GM23338 (cell line): ENCODE measurements at regions not wholly inside any gene's neighbourhood (a gene's known extent, or its start where the extent isn't known, plus 50 kb on each side); places are given as distances from the start of the nearest gene placed in this dataset.

Experiments
- ATAC-seq: fragments of 200-7000 bp; cut with Tn5 transposase; 3 replicates; pipeline ENCODE4 v1.9.1; 2020
- DNase-seq: peaks from one replicate; pipeline ENCODE4 v3.0.0-alpha.2; 2015; ENCODE audit warnings: low spot score
- H2AFZ ChIP-seq: fragments of 200-600 bp; sonication (generic); 2 replicates; pipeline ENCODE4 v1.8.0; 2016; ENCODE audit warnings: antibody characterized with exemption, mild to moderate bottlenecking, moderate library complexity
- H3F3A ChIP-seq: fragments of 200-600 bp; sonication (generic); replicated peaks from 2 replicates; pipeline ENCODE4 v1.8.0; 2017; ENCODE audit warnings: antibody characterized with exemption, mixed run types, low read depth
- H3K27ac ChIP-seq: fragments of 200-600 bp; sonication (generic); 2 replicates; pipeline ENCODE4 v1.6.1; 2016; ENCODE audit warnings: low read depth
- H3K27me3 ChIP-seq: fragments of 200-600 bp; sonication (generic); 2 replicates; pipeline ENCODE4 v1.8.0; 2016; ENCODE audit warnings: mild to moderate bottlenecking, mixed run types, moderate library complexity; ENCODE audit not compliant: insufficient read depth
- H3K36me3 ChIP-seq: fragments of 200-600 bp; sonication (generic); 2 replicates; pipeline ENCODE4 v1.8.0; 2016; ENCODE audit warnings: mild to moderate bottlenecking; ENCODE audit not compliant: insufficient read depth
- H3K4me1 ChIP-seq: fragments of 200-600 bp; sonication (generic); 2 replicates; pipeline ENCODE4 v1.8.0; 2016; ENCODE audit warnings: mild to moderate bottlenecking, moderate library complexity; ENCODE audit not compliant: insufficient read depth
- H3K4me2 ChIP-seq: fragments of 200-600 bp; sonication (generic); 2 replicates; pipeline ENCODE4 v1.7.1; 2017; ENCODE audit warnings: mixed run types
- H3K4me3 ChIP-seq: fragments of 200-600 bp; sonication (generic); 2 replicates; pipeline ENCODE4 v1.6.1; 2016; ENCODE audit warnings: mixed run types
- H3K79me2 ChIP-seq: fragments of 200-600 bp; sonication (generic); replicated peaks from 2 replicates; pipeline ENCODE4 v1.8.0; 2017; ENCODE audit warnings: mild to moderate bottlenecking; ENCODE audit not compliant: insufficient read depth
- H3K9me2 ChIP-seq: fragments of 200-600 bp; sonication (generic); 2 replicates; pipeline ENCODE4 v1.8.0; 2017; ENCODE audit not compliant: insufficient read depth
- H4K20me1 ChIP-seq: fragments of 200-600 bp; sonication (generic); replicated peaks from 2 replicates; pipeline ENCODE4 v1.8.0; 2017; ENCODE audit warnings: mild to moderate bottlenecking; ENCODE audit not compliant: insufficient read depth
- H3K27ac Mint-ChIP-seq: 2 replicates; pipeline ENCODE4 v1.8.0; 2020; ENCODE audit warnings: inconsistent platforms, mild to moderate bottlenecking, moderate library complexity, mixed read lengths
- H3K27me3 Mint-ChIP-seq: 3 replicates; pipeline ENCODE4 v1.8.0; 2022; ENCODE audit warnings: low read depth, mild to moderate bottlenecking, moderate library complexity, mixed read lengths, inconsistent platforms; ENCODE audit not compliant: insufficient read depth, poor library complexity
- H3K36me3 Mint-ChIP-seq: 3 replicates; pipeline ENCODE4 v1.8.0; 2021; ENCODE audit warnings: low read depth, mild to moderate bottlenecking, inconsistent platforms, moderate library complexity, mixed read lengths
- H3K4me1 Mint-ChIP-seq: 3 replicates; pipeline ENCODE4 v1.8.0; 2020; ENCODE audit warnings: mild to moderate bottlenecking, inconsistent platforms, mixed read lengths
- H3K4me3 Mint-ChIP-seq: 3 replicates; pipeline ENCODE4 v1.8.0; 2021; ENCODE audit warnings: moderate library complexity, mild to moderate bottlenecking, inconsistent platforms, mixed read lengths
- H3K9me3 Mint-ChIP-seq: 3 replicates; pipeline ENCODE4 v1.8.0; 2020; ENCODE audit warnings: moderate library complexity, mild to moderate bottlenecking, inconsistent platforms, mixed read lengths
- CREB1 ChIP-seq: fragments of 250-450 bp; sonication (Bioruptor Pico); IDR thresholded peaks from 2 replicates; pipeline ENCODE4 v1.5.0; 2020; ENCODE audit warnings: low read depth, mild to moderate bottlenecking, moderate library complexity
- CTCF ChIP-seq, 2 experiments: fragments of 200-600 bp in 1 of 2; sonication (generic) in 1 of 2; conservative IDR thresholded peaks; 2 replicates each; pipeline versions ENCODE4 v1.5.1 to v1.6.1; 2016 to 2017; ENCODE audit warnings: antibody characterized with exemption in 2 of 2, low read depth in 2 of 2, mild to moderate bottlenecking in 2 of 2, moderate library complexity in 1 of 2
- JUNB ChIP-seq: IDR thresholded peaks from one replicate; pipeline ENCODE4 v1.6.1; 2016; ENCODE audit warnings: antibody characterized with exemption; ENCODE audit not compliant: unreplicated experiment
- NANOG ChIP-seq: IDR thresholded peaks from 2 replicates; pipeline ENCODE4 v1.6.1; 2016; ENCODE audit warnings: antibody characterized with exemption, borderline replicate concordance
- ZNF331 ChIP-seq: fragments of 250-450 bp; sonication (Bioruptor Pico); IDR thresholded peaks from 2 replicates; pipeline ENCODE4 v1.5.0; 2020; ENCODE audit warnings: low read depth, mild to moderate bottlenecking, moderate library complexity
- TF ChIP-seq, protein P1 (sequence below): IDR thresholded peaks from one replicate; pipeline ENCODE4 v1.6.1; 2018; ENCODE audit warnings: antibody characterized with exemption; ENCODE audit not compliant: unreplicated experiment
- TF ChIP-seq, protein P2 (sequence below): IDR thresholded peaks from 2 replicates; pipeline ENCODE4 v1.6.1; 2016; ENCODE audit warnings: antibody characterized with exemption
- TF ChIP-seq, protein P3 (sequence below): fragments of 250-450 bp; sonication (Bioruptor Pico); IDR thresholded peaks from 2 replicates; pipeline ENCODE4 v1.5.0; 2020; ENCODE audit warnings: mild to moderate bottlenecking, moderate library complexity

DNA sequence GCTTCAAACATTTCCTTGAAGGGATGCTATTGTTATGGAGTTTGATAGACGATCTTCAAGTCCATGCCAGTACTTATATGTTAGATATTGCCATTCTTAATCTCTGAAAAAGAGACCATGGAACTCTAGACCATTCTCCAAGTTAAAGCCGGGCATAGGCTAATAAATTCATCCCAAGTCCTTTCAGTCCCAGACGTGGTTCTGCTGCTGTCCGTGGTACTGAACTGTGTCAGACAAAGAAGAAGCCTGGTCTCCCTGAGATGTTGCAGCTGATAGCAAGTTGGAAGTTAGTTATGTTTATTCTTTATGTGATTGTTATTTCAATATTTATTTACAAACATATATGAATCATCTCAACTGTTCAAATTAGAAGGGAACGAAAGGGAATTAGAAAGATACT, 158.7 kb downstream of the NMUR2 start:
- Histone ChIP-seq H3K27ac (no peak overlapping the region), H3K9me2 (no peaks in the 10 kb centered on the region), H3K4me2 (no peak overlapping the region), H3K36me3 (no peaks in the 10 kb centered on the region), H3K27me3 (no peaks in the 10 kb centered on the region), H3F3A (no peaks in the 10 kb centered on the region), H3K79me2 (no peaks in the 10 kb centered on the region), H3K4me3 (no peak overlapping the region), H4K20me1 (no peaks in the 10 kb centered on the region), H3K4me1 (no peaks in the 10 kb centered on the region), H2AFZ (no peak overlapping the region)
- no peaks in the 10 kb centered on the region for H3K4me1 Mint-ChIP-seq
- no peak for TF ChIP-seq NANOG
- TF ChIP-seq, protein P1, sequence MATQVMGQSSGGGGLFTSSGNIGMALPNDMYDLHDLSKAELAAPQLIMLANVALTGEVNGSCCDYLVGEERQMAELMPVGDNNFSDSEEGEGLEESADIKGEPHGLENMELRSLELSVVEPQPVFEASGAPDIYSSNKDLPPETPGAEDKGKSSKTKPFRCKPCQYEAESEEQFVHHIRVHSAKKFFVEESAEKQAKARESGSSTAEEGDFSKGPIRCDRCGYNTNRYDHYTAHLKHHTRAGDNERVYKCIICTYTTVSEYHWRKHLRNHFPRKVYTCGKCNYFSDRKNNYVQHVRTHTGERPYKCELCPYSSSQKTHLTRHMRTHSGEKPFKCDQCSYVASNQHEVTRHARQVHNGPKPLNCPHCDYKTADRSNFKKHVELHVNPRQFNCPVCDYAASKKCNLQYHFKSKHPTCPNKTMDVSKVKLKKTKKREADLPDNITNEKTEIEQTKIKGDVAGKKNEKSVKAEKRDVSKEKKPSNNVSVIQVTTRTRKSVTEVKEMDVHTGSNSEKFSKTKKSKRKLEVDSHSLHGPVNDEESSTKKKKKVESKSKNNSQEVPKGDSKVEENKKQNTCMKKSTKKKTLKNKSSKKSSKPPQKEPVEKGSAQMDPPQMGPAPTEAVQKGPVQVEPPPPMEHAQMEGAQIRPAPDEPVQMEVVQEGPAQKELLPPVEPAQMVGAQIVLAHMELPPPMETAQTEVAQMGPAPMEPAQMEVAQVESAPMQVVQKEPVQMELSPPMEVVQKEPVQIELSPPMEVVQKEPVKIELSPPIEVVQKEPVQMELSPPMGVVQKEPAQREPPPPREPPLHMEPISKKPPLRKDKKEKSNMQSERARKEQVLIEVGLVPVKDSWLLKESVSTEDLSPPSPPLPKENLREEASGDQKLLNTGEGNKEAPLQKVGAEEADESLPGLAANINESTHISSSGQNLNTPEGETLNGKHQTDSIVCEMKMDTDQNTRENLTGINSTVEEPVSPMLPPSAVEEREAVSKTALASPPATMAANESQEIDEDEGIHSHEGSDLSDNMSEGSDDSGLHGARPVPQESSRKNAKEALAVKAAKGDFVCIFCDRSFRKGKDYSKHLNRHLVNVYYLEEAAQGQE: peak; percentile 90
- TF ChIP-seq JUNB: no peak
- no peak for TF ChIP-seq ZNF331
- TF ChIP-seq CTCF (conservative IDR thresholded peaks at IDR 0.05; ENCODE audit: low read depth in 2 of 2): no peak
- TF ChIP-seq, protein P2, sequence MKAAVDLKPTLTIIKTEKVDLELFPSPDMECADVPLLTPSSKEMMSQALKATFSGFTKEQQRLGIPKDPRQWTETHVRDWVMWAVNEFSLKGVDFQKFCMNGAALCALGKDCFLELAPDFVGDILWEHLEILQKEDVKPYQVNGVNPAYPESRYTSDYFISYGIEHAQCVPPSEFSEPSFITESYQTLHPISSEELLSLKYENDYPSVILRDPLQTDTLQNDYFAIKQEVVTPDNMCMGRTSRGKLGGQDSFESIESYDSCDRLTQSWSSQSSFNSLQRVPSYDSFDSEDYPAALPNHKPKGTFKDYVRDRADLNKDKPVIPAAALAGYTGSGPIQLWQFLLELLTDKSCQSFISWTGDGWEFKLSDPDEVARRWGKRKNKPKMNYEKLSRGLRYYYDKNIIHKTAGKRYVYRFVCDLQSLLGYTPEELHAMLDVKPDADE: no peak
- TF ChIP-seq, protein P3, sequence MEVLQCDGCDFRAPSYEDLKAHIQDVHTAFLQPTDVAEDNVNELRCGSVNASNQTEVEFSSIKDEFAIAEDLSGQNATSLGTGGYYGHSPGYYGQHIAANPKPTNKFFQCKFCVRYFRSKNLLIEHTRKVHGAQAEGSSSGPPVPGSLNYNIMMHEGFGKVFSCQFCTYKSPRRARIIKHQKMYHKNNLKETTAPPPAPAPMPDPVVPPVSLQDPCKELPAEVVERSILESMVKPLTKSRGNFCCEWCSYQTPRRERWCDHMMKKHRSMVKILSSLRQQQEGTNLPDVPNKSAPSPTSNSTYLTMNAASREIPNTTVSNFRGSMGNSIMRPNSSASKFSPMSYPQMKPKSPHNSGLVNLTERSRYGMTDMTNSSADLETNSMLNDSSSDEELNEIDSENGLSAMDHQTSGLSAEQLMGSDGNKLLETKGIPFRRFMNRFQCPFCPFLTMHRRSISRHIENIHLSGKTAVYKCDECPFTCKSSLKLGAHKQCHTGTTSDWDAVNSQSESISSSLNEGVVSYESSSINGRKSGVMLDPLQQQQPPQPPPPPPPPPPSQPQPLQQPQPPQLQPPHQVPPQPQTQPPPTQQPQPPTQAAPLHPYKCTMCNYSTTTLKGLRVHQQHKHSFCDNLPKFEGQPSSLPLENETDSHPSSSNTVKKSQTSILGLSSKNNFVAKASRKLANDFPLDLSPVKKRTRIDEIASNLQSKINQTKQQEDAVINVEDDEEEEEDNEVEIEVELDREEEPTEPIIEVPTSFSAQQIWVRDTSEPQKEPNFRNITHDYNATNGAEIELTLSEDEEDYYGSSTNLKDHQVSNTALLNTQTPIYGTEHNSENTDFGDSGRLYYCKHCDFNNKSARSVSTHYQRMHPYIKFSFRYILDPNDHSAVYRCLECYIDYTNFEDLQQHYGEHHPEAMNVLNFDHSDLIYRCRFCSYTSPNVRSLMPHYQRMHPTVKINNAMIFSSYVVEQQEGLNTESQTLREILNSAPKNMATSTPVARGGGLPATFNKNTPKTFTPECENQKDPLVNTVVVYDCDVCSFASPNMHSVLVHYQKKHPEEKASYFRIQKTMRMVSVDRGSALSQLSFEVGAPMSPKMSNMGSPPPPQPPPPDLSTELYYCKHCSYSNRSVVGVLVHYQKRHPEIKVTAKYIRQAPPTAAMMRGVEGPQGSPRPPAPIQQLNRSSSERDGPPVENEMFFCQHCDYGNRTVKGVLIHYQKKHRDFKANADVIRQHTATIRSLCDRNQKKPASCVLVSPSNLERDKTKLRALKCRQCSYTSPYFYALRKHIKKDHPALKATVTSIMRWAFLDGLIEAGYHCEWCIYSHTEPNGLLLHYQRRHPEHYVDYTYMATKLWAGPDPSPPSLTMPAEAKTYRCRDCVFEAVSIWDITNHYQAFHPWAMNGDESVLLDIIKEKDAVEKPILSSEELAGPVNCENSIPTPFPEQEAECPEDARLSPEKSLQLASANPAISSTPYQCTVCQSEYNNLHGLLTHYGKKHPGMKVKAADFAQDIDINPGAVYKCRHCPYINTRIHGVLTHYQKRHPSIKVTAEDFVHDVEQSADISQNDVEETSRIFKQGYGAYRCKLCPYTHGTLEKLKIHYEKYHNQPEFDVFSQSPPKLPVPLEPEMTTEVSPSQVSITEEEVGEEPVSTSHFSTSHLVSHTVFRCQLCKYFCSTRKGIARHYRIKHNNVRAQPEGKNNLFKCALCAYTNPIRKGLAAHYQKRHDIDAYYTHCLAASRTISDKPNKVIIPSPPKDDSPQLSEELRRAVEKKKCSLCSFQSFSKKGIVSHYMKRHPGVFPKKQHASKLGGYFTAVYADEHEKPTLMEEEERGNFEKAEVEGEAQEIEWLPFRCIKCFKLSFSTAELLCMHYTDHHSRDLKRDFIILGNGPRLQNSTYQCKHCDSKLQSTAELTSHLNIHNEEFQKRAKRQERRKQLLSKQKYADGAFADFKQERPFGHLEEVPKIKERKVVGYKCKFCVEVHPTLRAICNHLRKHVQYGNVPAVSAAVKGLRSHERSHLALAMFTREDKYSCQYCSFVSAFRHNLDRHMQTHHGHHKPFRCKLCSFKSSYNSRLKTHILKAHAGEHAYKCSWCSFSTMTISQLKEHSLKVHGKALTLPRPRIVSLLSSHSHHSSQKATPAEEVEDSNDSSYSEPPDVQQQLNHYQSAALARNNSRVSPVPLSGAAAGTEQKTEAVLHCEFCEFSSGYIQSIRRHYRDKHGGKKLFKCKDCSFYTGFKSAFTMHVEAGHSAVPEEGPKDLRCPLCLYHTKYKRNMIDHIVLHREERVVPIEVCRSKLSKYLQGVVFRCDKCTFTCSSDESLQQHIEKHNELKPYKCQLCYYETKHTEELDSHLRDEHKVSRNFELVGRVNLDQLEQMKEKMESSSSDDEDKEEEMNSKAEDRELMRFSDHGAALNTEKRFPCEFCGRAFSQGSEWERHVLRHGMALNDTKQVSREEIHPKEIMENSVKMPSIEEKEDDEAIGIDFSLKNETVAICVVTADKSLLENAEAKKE (CRISPR knock-in tag): no peak
- no peak for TF ChIP-seq CREB1 (CRISPR knock-in tag)
- H3K9me3 Mint-ChIP-seq: no peaks in the 10 kb centered on the region
- ATAC-seq: peak; percentile 68
- no peak overlapping the region for H3K4me3 Mint-ChIP-seq
- no peaks in the 10 kb centered on the region for H3K27me3 Mint-ChIP-seq
- peak; percentile 81 for DNase-seq
- H3K36me3 Mint-ChIP-seq: no peaks in the 10 kb centered on the region
- H3K27ac Mint-ChIP-seq: no peak overlapping the region
